HCT116 (cell line): ENCODE measurements at regions not wholly inside any gene's neighbourhood (a gene's known extent, or its start where the extent isn't known, plus 50 kb on each side); places are given as distances from the start of the nearest gene placed in this dataset.

ENCODE experiments used
- CTCF ChIP-seq, 3 experiments: fragments of 200-600 bp in 1 of 3; sonication (generic) in 1 of 3; IDR thresholded peaks in 2 of 3; conservative IDR thresholded peaks in 1 of 3; 2 replicates each; pipeline ENCODE4 v1.5.1; 2012 to 2017; ENCODE audit warnings: low read depth in 2 of 3, low read length in 2 of 3, antibody characterized with exemption in 1 of 3, borderline replicate concordance in 1 of 3, control low read depth in 1 of 3, mild to moderate bottlenecking in 1 of 3, mixed read lengths in 1 of 3, mixed run types in 1 of 3, moderate library complexity in 1 of 3; ENCODE audit not compliant: insufficient read depth in 1 of 3
- EZH2 ChIP-seq: fragments of 200-600 bp; sonication (generic); IDR thresholded peaks from 2 replicates; pipeline ENCODE4 v1.6.1; 2017; ENCODE audit warnings: antibody characterized with exemption, mixed run types
- FOSL1 ChIP-seq: IDR thresholded peaks from 2 replicates; pipeline ENCODE4 v1.6.1; 2012; ENCODE audit warnings: low read depth
- JUND ChIP-seq: IDR thresholded peaks from 2 replicates; pipeline ENCODE4 v1.6.1; 2012
- POLR2A ChIP-seq: IDR thresholded peaks from 2 replicates; pipeline ENCODE4 v1.7.0; 2011; ENCODE audit warnings: borderline replicate concordance; ENCODE audit not compliant: insufficient read depth, insufficient read length; ENCODE audit errors: extremely low read depth
- POLR2AphosphoS5 ChIP-seq: IDR thresholded peaks from 2 replicates; pipeline ENCODE4 v1.6.1; 2011; ENCODE audit warnings: mild to moderate bottlenecking, low read depth, low read length, moderate library complexity

- TF ChIP-seq CTCF (IDR thresholded peaks at IDR 0.05 in 2 of 3, conservative IDR thresholded peaks at IDR 0.05 in 1 of 3; ENCODE audit: borderline replicate concordance in 1 of 3, insufficient read depth in 1 of 3, low read depth in 2 of 3, low read length in 2 of 3) (no peak), FOSL1 (no peak), POLR2A (no peak), EZH2 (no peak), POLR2AphosphoS5 (no peak), JUND (no peak)
Measured at GRCh38 chr9:106712279-106712678, 150.7 kb upstream of the ZNF462 start.
